RWPE2 (cell line): ENCODE measurements at regions not wholly inside any gene's neighbourhood (a gene's known extent, or its start where the extent isn't known, plus 50 kb on each side); places are given as distances from the start of the nearest gene placed in this dataset.
"Not testable (repeated sequence)": the region's sequence is repeated elsewhere in the genome, so short reads cannot be mapped to it uniquely, and the experiment has no call there.

ENCODE experiments used
- ATAC-seq: fragments of 200-7000 bp; cut with Tn5 transposase; 3 replicates; pipeline ENCODE4 v1.9.1; 2021; ENCODE audit warnings: low read depth
- DNase-seq: peaks from one replicate; pipeline ENCODE4 v3.0.0-alpha.2; 2020; ENCODE audit warnings: low spot score
- H3K27ac ChIP-seq: fragments of 450-650 bp; 2 replicates; pipeline ENCODE4 v1.5.1; 2017; ENCODE audit warnings: mild to moderate bottlenecking; ENCODE audit not compliant: poor library complexity, severe bottlenecking
- H3K27me3 ChIP-seq: fragments of 250-450 bp; sonication (Bioruptor Pico); 2 replicates; pipeline ENCODE4 v1.5.1; 2021; ENCODE audit warnings: mild to moderate bottlenecking, moderate library complexity; ENCODE audit not compliant: insufficient read depth, poor library complexity, severe bottlenecking
- H3K36me3 ChIP-seq: fragments of 250-450 bp; sonication (Bioruptor Pico); 2 replicates; pipeline ENCODE4 v1.5.1; 2020; ENCODE audit warnings: low read depth, mild to moderate bottlenecking, moderate library complexity
- H3K4me1 ChIP-seq: fragments of 250-450 bp; sonication (Bioruptor Pico); 2 replicates; pipeline ENCODE4 v1.5.1; 2021; ENCODE audit warnings: mild to moderate bottlenecking, moderate library complexity; ENCODE audit not compliant: insufficient read depth, poor library complexity, severe bottlenecking
- H3K4me3 ChIP-seq: fragments of 250-450 bp; sonication (Bioruptor Pico); 2 replicates; pipeline ENCODE4 v1.5.1; 2021; ENCODE audit warnings: mild to moderate bottlenecking, moderate library complexity; ENCODE audit not compliant: severe bottlenecking
- H3K9me3 ChIP-seq: fragments of 250-450 bp; sonication (Bioruptor Pico); 2 replicates; pipeline ENCODE4 v1.5.1; 2021; ENCODE audit warnings: mild to moderate bottlenecking, moderate library complexity; ENCODE audit not compliant: severe bottlenecking
- TF ChIP-seq, protein P1 (sequence below): fragments of 450-650 bp; IDR thresholded peaks from one replicate; pipeline ENCODE4 v1.5.1; 2017; ENCODE audit warnings: mild to moderate bottlenecking, moderate library complexity; ENCODE audit not compliant: poor library complexity, severe bottlenecking

DNA sequence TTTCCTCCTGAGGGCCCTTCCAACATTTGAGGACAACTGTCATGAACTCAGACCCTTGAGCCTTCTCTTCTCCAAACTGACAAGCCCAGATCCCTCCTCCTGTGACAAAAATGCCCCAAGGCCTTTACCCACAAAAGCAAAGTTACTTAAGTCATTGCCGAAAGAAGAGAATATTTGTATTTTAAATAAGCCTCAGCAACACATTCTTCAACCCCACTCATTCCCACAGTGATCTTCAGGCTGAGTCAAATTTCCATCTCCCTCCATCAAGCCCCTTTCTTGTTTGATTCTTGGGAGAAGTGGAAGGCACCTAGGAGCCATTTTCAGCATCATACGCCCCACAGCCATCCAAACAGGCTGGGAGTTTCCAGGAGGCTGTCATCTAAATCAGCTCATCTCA is 150.8 kb upstream of the PDE1C start:
- Histone ChIP-seq H3K4me1 (no peaks in the 10 kb centered on the region), H3K27ac (no peak overlapping the region), H3K27me3 (peaks cover 4% of the 10 kb centered on the region), H3K36me3 (no peaks in the 10 kb centered on the region), H3K9me3 (no peaks in the 10 kb centered on the region), H3K4me3 (no peak overlapping the region)
- TF ChIP-seq, protein P1, sequence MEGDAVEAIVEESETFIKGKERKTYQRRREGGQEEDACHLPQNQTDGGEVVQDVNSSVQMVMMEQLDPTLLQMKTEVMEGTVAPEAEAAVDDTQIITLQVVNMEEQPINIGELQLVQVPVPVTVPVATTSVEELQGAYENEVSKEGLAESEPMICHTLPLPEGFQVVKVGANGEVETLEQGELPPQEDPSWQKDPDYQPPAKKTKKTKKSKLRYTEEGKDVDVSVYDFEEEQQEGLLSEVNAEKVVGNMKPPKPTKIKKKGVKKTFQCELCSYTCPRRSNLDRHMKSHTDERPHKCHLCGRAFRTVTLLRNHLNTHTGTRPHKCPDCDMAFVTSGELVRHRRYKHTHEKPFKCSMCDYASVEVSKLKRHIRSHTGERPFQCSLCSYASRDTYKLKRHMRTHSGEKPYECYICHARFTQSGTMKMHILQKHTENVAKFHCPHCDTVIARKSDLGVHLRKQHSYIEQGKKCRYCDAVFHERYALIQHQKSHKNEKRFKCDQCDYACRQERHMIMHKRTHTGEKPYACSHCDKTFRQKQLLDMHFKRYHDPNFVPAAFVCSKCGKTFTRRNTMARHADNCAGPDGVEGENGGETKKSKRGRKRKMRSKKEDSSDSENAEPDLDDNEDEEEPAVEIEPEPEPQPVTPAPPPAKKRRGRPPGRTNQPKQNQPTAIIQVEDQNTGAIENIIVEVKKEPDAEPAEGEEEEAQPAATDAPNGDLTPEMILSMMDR, result no peak
- DNase-seq, result no peak
- no peak for ATAC-seq

DNA sequence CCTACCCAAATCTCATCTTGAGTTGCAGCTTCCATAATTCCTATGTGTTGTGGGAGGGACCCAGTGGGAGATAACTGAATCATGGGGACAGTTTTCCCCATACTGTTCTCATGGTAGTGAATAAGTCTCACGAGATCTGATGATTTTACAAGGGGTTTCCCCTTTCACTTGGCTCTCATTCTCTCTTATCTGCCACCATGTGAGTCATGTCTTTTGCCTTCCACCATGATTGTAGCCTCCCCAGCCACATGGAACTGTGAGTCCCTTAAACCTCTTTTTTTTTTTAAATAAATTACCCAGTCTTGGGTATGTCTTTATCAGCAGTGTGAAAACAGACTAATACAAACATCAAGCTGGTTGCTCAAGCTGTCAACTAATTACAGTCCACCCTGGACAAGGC is 149.6 kb upstream of the PDE1C start:
- DNase-seq, H3K4me3 ChIP-seq, H3K27me3 ChIP-seq, H3K9me3 ChIP-seq, H3K4me1 ChIP-seq, H3K36me3 ChIP-seq, ATAC-seq, H3K27ac ChIP-seq: not testable (repeated sequence)

DNA sequence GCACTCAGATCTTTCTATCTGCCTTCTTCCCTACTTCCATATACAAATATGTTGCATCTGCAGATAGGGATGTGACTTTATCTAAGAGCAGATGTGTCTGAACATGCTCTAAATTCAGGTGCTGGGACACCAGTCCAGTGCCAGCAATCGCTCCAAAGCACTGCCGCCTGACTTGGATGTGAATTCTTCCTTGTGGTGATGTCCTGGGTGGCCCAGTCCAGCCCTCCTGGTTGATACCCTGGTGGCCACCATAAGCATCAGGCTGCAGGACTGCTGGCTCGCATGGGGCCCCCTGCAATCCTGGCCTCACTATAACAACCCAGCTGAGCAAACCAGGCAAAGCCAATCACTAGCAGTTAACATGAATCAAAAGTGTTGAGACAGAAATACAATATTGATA is 149.2 kb upstream of the PDE1C start:
- Histone ChIP-seq H3K9me3 (no peaks in the 10 kb centered on the region), H3K36me3 (no peaks in the 10 kb centered on the region), H3K27ac (no peak overlapping the region), H3K4me1 (no peaks in the 10 kb centered on the region), H3K4me3 (no peak overlapping the region), H3K27me3 (peaks cover 4% of the 10 kb centered on the region)
- ATAC-seq (no peak), DNase-seq (no peak)
- TF ChIP-seq, protein P1, result no peak

DNA sequence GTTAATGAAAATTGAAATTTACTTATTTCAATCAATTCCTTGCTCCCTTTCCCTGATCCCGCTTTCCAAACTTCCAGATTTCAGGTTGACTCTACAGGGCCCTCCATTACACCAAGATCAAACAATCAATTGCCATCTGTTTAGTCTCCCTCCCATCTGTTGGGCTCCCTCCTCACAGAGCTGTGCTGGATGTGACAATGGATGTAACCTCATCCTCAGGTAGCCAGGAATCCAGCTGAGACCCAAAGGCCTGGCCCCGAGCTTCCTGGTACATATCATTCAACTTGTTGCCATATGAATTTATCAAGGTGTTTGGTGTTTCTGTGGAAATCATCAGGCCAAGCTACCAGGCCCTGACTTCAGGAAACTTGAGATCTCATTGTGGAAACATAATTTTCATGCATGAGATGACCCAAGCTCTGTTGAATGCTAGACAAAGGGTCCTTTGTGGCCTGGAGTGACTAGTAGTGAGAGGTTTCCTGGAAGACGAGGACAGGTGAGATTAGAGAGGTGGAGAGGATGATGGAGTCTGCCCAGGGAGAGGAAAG is 148.6 kb upstream of the PDE1C start:
- Histone ChIP-seq H3K27ac (no peak overlapping the region), H3K36me3 (no peaks in the 10 kb centered on the region), H3K4me3 (no peak overlapping the region), H3K27me3 (peaks cover 4% of the 10 kb centered on the region), H3K4me1 (no peaks in the 10 kb centered on the region), H3K9me3 (no peaks in the 10 kb centered on the region)
- TF ChIP-seq, protein P1, result no peak
- no peak for ATAC-seq
- no peak for DNase-seq

DNA sequence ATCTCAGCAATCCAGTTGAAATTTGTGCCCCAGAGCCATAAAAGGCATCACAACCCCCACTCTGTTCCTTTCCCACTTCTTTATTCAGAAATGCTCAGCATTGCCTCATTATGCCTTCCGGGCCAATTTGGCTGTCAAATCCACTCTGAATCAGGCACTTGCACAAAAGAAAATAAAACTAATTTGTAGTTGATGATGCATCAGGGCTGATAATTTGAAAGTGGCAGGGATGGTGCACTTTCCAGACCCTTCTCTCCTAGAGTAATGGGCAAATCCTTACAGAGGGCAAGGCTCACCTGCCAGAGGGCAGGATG is 147.9 kb upstream of the PDE1C start:
- H3K27me3 ChIP-seq, result peaks cover 4% of the 10 kb centered on the region
- H3K27ac ChIP-seq, result no peak overlapping the region
- TF ChIP-seq, protein P1, result no peak
- DNase-seq (no peak), ATAC-seq (no peak)
- H3K4me3 ChIP-seq, result no peak overlapping the region
- no peaks in the 10 kb centered on the region for H3K4me1 ChIP-seq
- H3K9me3 ChIP-seq, result no peaks in the 10 kb centered on the region
- no peaks in the 10 kb centered on the region for H3K36me3 ChIP-seq
